Skin epidermis (tissue), 12 donors: ENCODE measurements at regions not wholly inside any gene's neighbourhood (a gene's known extent, or its start where the extent isn't known, plus 50 kb on each side); places are given as distances from the start of the nearest gene placed in this dataset.

Source experiments
- H3K27ac ChIP-seq, 21 experiments: fragments of 200-600 bp; sonication (generic) in 11 of 21; one replicate each; pipeline ENCODE4 v1.5.0; 2020; ENCODE audit warnings: mild to moderate bottlenecking in 3 of 21, inconsistent platforms in 2 of 21, moderate library complexity in 2 of 21
- H3K4me3 ChIP-seq, 7 experiments: fragments of 200-600 bp; sonication (generic) in 2 of 7; one replicate each; pipeline ENCODE4 v1.5.0; 2020; ENCODE audit warnings: inconsistent platforms in 2 of 7, mild to moderate bottlenecking in 2 of 7, moderate library complexity in 1 of 7

- H3K4me3 ChIP-seq, result no peak overlapping the region
- H3K27ac ChIP-seq, result no peak overlapping the region
Measured at GRCh38 chr4:135735512-135735911, 1533.9 kb upstream of the PABPC4L start.

- Histone ChIP-seq H3K27ac (no peak overlapping the region), H3K4me3 (no peak overlapping the region)
Measured at GRCh38 chr4:135732448-135732847, 1530.9 kb upstream of the PABPC4L start.

- no peak overlapping the region for H3K27ac ChIP-seq
Measured at GRCh38 chr4:135731682-135732081, 1530.1 kb upstream of the PABPC4L start.

GRCh38 chr4:135724421-135724820, 1522.8 kb upstream of the PABPC4L start:
- H3K27ac ChIP-seq, result no peak overlapping the region

More at GRCh38 chr4:135731682-135732081, 1530.1 kb upstream of the PABPC4L start:
- no peak overlapping the region for H3K4me3 ChIP-seq

GRCh38 chr4:135718019-135718418, 1516.4 kb upstream of the PABPC4L start:
- Histone ChIP-seq H3K27ac (no peak overlapping the region), H3K4me3 (no peak overlapping the region)

More at GRCh38 chr4:135724421-135724820, 1522.8 kb upstream of the PABPC4L start:
- no peak overlapping the region for H3K4me3 ChIP-seq

- no peak overlapping the region for H3K4me3 ChIP-seq
- no peak overlapping the region for H3K27ac ChIP-seq
Measured at GRCh38 chr4:135705343-135705742, 1503.8 kb upstream of the PABPC4L start.

GRCh38 chr4:135694066-135694465, 1492.5 kb upstream of the PABPC4L start:
- H3K4me3 ChIP-seq, result no peak overlapping the region

GRCh38 chr4:135684001-135684400, 1482.4 kb upstream of the PABPC4L start:
- no peak overlapping the region for H3K27ac ChIP-seq
- no peak overlapping the region for H3K4me3 ChIP-seq

More at GRCh38 chr4:135694066-135694465, 1492.5 kb upstream of the PABPC4L start:
- H3K27ac ChIP-seq, result no peak overlapping the region

- Histone ChIP-seq H3K4me3 (no peak overlapping the region), H3K27ac (no peak overlapping the region)
Measured at GRCh38 chr4:135672202-135672601, 1470.6 kb upstream of the PABPC4L start.

GRCh38 chr4:135670548-135670947, 1469.0 kb upstream of the PABPC4L start:
- Histone ChIP-seq H3K27ac (no peak overlapping the region), H3K4me3 (no peak overlapping the region)
